Activated naive CD4-positive, alpha-beta T cell treated with Interleukin-2 at 50 U/mL for 16 hours (primary cell): ENCODE measurements at regions not wholly inside any gene's neighbourhood (a gene's known extent, or its start where the extent isn't known, plus 50 kb on each side); places are given as distances from the start of the nearest gene placed in this dataset.
"Not testable (repeated sequence)": the region's sequence is repeated elsewhere in the genome, so short reads cannot be mapped to it uniquely, and the experiment has no call there.

Experiments used
- DNase-seq: peaks from one replicate; pipeline ENCODE4 v3.0.0-alpha.2; 2020

- DNase-seq: no peak
These were observed 1398.1 kb downstream of the BRD1 start for GRCh38 chr22:48429446-48430020.

DNA sequence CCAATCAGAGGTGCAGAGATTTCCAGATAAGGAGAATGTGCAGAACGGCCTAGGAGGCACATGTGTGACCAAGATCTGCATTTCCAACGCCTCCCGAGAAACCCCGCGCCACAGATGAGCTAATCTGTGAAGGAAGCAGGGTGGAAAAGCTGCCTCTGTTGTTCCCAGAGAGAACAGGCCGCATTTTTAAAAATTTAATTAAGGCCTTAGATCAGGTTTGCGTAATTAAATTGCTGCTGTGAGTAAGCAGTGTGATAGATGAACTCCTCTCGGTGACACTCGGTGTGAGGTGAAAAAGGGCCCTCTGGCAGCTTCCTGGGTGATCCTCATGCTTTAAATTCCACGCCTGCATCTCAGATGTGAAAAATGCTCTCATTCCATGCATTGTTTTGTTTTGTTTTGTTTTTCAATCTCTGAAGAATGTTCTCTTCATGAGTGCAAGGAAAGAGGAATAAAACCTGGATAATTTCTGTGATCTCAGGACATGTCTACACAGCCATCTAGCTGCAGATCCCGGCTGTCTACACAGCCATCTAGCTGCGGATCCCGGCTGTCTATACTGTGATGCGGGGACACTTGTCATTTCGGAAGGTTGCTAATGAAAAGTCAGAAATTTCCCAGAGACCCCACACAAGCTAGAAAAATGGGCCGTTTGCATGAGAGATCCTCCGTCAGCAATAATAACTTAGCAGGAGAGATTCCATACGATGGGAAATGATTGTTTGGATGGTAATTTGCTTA, 1398.9 kb downstream of the BRD1 start:
- DNase-seq: no peak

DNA sequence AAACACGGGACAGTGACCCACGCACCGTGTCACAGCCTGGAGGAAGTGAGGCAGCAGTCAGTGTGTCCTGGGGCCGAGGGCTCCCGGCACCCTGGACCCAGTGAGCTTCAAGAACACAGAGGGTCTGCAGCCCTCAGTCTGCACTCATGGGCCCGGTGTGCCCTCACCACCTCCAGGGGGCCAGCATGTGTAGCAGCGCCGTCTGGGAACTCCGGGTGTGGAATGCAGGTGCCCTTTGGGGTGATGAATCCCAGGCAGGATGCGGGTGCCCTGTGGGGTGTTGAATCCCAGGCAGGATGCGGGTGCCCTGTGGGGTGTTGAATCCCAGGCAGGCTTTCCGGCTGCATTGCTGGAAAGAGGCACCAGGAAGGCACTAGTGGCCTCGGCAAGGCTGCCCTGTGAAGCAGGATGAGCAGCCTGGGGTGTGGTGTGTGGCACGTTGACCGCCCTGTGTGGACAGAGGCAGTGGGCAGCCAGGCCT, 1399.9 kb downstream of the BRD1 start:
- no peak for DNase-seq

DNA sequence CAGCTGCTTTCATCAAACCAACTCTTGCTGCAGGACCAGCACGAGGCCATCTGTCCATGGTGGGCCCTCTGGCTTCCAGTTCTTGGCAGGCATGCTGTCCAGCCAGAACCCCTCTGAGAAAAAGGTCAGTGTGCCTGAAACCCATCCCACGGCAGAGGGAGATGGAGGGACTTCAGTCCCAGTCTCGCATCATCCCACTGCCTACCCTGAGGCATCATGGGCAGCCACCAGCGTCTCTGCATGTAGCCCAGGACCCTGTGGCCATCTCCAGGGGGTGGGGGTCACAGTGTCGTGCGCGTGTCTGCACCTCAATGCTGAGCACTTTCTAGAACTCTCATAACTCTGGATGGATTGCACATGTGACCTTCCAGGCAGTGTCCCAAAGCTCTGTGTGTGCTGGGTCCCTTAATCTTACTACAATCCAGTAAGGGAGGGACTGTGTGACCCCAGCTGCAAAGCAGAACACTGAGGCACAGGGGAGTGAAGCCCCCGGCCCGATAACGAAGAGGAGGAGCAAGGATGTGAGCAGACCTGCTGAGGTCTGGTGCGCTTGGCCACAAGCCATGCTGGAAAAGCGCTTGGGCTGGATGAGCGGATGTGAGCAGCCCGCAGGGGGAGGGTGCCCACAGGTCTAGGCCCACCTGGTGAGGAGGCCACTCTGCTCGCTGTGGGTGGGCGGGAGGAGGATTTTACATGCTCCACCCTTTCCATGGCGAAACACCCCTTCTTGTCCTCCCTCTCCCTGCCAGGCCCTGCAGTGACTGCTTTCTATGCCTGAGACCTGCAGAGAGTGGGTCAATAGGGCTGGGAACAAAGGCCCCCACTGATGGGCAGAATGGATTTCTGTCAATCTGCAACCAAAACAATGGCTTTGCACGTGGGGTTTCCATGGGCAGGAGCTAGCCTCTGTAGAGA, 1401.0 kb downstream of the BRD1 start:
- DNase-seq: no peak

- no peak for DNase-seq
These were observed 1402.0 kb downstream of the BRD1 start for GRCh38 chr22:48425641-48426040.

DNA sequence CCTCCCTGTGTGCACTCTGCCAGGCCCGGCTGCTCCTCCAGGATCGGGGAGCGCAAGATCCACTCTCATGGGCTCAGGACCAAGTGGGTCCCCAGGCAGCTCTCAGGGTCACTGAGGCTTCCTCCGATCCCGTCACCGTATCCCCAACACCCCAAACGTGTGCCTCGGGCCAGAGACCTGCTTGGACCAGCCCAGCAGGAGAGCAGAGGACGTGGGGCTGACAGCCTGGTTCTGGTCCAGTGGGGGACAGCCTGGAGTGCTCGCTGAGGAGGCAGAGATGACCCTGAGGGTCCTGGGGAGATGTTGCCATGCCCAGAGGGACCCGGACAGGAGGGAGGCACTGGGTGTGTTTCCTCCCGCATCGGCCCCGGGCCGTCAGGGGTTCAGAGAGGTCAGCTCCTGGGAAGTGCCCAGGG, 1402.6 kb downstream of the BRD1 start:
- DNase-seq: no peak

DNA sequence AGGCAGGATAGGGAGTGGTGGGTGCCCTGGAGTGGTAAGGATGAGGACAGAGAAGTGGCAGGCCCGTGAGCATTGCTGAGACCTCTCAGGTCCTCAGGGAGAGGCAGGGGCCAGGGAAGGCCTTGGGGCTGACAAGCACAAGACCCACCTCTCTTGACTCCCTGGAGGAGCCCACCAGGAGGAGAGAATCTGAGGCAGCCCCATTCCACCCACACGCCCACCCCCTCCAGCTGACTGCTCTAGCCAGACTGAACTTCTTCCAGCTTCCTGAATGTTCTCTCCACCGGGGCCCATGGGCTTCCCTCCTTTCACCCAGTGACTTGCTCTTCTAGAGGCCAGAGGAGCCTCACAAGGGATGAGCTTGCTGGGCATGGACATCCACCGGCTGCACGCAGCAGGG, 1403.0 kb downstream of the BRD1 start:
- no peak for DNase-seq

GRCh38 chr22:48424201-48424627, 1403.5 kb downstream of the BRD1 start:
- no peak for DNase-seq

- DNase-seq: no peak
These were observed 1404.2 kb downstream of the BRD1 start for GRCh38 chr22:48423481-48423911.

DNA sequence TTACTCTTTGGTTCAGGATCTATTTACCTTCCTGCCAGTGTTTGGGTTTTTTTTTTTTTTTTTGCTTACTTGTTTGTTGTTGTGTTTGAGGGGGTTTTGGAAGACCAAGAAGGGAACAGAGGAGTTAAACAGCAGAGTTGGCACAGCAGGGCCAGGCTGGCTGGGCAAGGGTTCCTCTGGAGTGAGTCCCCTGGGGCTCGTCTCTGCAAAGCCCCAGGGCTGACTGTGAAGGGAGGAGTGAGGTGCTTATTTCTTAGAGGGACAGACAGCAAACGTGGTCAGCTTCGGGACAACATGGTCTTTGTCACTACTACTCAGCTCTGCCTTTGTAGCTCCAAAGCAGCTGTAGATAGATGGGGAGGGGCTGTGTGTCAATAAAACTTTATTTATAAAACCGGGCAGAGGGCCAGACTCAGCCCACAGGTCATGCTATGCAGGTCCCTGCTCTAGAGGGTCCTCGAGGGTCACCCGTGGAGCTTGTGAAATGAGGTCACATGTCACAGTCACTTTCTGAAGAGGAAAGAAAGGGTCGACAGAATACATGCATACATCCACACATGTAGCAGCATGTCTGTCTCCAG, 1404.7 kb downstream of the BRD1 start:
- no peak for DNase-seq

GRCh38 chr22:48418831-48419230, 1408.8 kb downstream of the BRD1 start:
- no peak for DNase-seq

GRCh38 chr22:48417225-48418070, 1410.2 kb downstream of the BRD1 start:
- DNase-seq: no peak

GRCh38 chr22:48416396-48417224, 1411.1 kb downstream of the BRD1 start:
- DNase-seq: no peak

- no peak for DNase-seq
These were observed 1412.2 kb downstream of the BRD1 start for GRCh38 chr22:48415520-48415919.

DNA sequence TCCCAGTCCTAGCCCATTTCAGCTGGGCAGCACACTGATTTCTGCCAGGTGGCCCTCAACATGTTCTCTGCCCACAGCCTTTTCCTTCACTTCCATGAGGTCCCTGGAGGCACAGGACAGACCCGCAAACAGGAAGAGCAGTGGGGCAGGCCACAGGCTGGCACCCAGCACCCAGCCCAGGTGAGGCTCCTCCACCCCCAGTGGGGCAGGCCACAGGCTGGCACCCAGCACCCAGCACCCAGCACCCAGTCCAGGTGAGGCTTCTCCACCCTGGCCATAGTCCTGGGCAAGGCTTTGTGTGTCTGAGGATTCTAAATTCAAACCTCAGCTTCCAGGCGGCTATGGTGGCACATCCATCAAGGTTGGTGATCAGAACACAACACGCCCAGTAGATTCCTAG, 1413.0 kb downstream of the BRD1 start:
- no peak for DNase-seq

DNA sequence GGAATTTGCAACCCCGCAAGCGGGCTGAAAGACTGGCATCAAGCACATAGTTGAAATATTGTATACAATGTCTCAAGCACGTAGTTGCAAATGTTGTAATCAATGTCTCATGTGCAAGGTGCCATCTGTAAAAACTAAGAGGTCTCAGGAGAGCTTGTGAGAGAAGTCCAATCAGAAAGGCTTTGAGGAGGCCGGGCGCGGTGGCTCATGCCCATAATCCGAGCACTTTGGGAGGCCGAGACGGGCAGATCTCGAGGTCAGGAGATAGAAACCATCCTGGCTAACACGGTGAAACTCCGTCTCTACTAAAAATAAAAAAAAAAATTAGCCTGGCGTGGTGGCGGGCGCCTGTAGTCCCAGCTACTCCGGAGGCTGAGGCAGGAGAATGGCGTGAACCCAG, 1414.7 kb downstream of the BRD1 start:
- DNase-seq: not testable (repeated sequence)

DNA sequence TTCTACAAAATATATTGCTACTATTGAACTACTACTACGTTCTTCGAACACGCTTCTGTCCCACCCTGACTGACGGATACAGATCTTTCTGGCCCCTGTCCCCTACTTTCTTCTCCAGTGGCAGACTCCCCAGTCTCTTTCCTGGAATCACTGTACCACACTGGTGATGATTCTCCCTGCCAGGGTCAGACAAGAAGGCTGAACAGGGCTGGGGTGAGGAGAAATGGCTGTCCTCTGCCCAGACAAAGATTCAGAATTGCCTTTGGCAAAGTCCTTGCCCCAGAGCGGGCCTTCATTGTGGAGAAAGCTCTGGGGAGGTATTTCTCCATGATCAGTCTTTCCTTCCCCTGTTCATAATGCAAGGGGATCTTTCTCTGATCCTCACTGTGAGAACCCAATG, 1417.1 kb downstream of the BRD1 start:
- DNase-seq: no peak

DNA sequence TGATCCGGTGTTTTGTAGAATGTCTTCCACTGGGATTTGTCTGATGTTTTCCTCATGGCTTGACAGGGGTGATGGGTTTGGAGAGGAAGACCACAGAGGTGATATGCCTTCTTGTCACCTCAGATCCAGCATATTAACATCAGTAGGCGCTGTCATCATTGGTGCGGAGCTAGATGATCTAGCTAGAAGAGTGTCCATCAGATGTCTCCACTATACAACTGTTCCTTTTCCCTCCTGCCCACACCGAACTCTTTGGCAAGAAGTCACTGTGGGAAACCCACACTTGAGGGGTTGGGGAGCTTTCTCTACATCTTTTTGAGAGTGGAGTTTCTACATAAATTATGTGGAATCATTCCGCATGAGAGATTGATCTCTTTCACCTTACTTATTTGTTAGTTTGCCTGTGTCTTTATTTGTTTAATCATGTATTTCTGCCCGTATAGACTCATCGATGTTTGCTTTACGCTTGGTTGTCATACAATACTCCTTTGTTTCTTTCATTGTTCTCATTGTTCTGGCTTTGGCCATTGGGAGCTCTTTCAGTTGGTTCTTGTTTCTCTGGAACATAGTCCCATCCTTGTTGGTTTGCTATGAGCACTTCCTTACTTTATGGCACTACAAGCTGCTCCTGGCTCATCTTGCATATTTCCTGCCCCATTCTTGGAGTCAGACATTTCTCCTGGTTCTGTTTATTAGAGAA, 1420.3 kb downstream of the BRD1 start:
- DNase-seq: no peak

- no peak for DNase-seq
These were observed 1421.5 kb downstream of the BRD1 start for GRCh38 chr22:48406161-48406560.

DNA sequence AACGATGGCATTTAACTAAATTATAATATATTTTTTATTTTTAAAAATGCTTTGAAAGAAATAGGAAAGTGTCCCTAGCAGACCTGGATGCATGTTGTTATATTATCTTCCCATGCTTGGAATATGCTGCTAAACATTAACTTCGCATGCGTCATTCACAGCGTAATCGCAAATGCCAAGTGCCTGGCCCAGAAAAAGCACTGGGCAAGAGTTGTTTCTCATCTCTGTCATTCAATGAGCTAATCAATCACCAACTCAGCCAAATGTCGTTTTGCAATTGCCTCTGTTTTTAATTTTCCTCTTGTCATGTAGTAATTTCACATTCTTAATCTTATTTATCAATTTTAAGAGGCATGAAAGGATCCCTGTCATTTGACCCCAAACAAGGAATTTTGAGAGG, 1421.9 kb downstream of the BRD1 start:
- no peak for DNase-seq
